ENCODE measurements at regions not wholly inside any gene's neighbourhood (a gene's known extent, or its start where the extent isn't known, plus 50 kb on each side); places are given as distances from the start of the nearest gene placed in this dataset.

GRCh38 chr10:9505546-9505945 lies 1451.1 kb downstream of the GATA3 start:
- no peak for TF ChIP-seq CTCF (conservative IDR thresholded peaks at IDR 0.05; ENCODE audit: control insufficient read depth, insufficient read depth, low read depth, low read length)
- no peak for DNase-seq (ENCODE audit: low read depth)
- H3K4me3 ChIP-seq (ENCODE audit: control insufficient read depth, low read depth, low read length) = no peak overlapping the region

- TF ChIP-seq CTCF (conservative IDR thresholded peaks at IDR 0.05; ENCODE audit: control insufficient read depth, insufficient read depth, low read depth, low read length) = no peak
- no peak overlapping the region for H3K4me3 ChIP-seq (ENCODE audit: control insufficient read depth, low read depth, low read length)
- no peak for DNase-seq (ENCODE audit: low read depth)
These were observed 1454.1 kb downstream of the GATA3 start for GRCh38 chr10:9508606-9509005.

- DNase-seq (ENCODE audit: low read depth) = no peak
- no peak for TF ChIP-seq CTCF (conservative IDR thresholded peaks at IDR 0.05; ENCODE audit: control insufficient read depth, insufficient read depth, low read depth, low read length)
- H3K4me3 ChIP-seq (ENCODE audit: control insufficient read depth, low read depth, low read length) = no peak overlapping the region
These were observed 1456.1 kb downstream of the GATA3 start for GRCh38 chr10:9510626-9511025.

GRCh38 chr10:9515922-9516321 lies 1461.4 kb downstream of the GATA3 start:
- no peak for DNase-seq (ENCODE audit: low read depth)
- no peak overlapping the region for H3K4me3 ChIP-seq (ENCODE audit: control insufficient read depth, low read depth, low read length)
- no peak for TF ChIP-seq CTCF (conservative IDR thresholded peaks at IDR 0.05; ENCODE audit: control insufficient read depth, insufficient read depth, low read depth, low read length)

- DNase-seq (ENCODE audit: low read depth) = no peak
- H3K4me3 ChIP-seq (ENCODE audit: control insufficient read depth, low read depth, low read length) = no peak overlapping the region
- TF ChIP-seq CTCF (conservative IDR thresholded peaks at IDR 0.05; ENCODE audit: control insufficient read depth, insufficient read depth, low read depth, low read length) = no peak
These were observed 1481.3 kb downstream of the GATA3 start for GRCh38 chr10:9535744-9536143.

- DNase-seq (ENCODE audit: low read depth) = peak; percentile 1
- H3K4me3 ChIP-seq (ENCODE audit: control insufficient read depth, low read depth, low read length) = no peak overlapping the region
- TF ChIP-seq CTCF (conservative IDR thresholded peaks at IDR 0.05; ENCODE audit: control insufficient read depth, insufficient read depth, low read depth, low read length) = no peak
These were observed 1472.6 kb upstream of the CELF2 start for GRCh38 chr10:9545073-9545472.
